ENCODE measurements at regions not wholly inside any gene's neighbourhood (a gene's known extent, or its start where the extent isn't known, plus 50 kb on each side); places are given as distances from the start of the nearest gene placed in this dataset.
"Not testable (repeated sequence)": the region's sequence is repeated elsewhere in the genome, so short reads cannot be mapped to it uniquely, and the experiment has no call there.

DNA sequence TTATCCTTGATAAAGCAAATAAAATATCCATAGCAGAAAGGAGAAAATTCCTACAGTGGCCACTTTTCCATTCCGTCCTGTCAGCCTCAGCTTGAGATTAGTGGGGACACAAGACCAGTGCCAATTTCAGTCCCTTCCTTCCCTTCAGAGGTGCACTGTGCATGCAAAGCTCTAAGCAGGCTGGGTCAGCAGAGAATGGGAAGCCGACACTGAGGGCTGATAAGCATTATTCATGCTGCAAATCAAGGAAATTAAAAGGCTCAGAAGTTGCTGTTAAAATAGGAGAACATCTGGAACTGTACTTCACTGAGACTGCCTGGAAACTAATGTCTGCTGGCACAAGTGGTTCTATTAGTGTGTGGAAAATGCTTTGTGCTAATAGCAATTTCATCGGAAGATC is 534.3 kb downstream of the ADCYAP1 start:
- TF ChIP-seq, protein P1, sequence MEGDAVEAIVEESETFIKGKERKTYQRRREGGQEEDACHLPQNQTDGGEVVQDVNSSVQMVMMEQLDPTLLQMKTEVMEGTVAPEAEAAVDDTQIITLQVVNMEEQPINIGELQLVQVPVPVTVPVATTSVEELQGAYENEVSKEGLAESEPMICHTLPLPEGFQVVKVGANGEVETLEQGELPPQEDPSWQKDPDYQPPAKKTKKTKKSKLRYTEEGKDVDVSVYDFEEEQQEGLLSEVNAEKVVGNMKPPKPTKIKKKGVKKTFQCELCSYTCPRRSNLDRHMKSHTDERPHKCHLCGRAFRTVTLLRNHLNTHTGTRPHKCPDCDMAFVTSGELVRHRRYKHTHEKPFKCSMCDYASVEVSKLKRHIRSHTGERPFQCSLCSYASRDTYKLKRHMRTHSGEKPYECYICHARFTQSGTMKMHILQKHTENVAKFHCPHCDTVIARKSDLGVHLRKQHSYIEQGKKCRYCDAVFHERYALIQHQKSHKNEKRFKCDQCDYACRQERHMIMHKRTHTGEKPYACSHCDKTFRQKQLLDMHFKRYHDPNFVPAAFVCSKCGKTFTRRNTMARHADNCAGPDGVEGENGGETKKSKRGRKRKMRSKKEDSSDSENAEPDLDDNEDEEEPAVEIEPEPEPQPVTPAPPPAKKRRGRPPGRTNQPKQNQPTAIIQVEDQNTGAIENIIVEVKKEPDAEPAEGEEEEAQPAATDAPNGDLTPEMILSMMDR (IDR thresholded peaks at IDR 0.05; ENCODE audit: insufficient read depth in 1 of 2, low read depth in 1 of 2, low read length in 1 of 2, severe bottlenecking in 1 of 2, unreplicated experiment in 1 of 2) = no peak
- Histone ChIP-seq H3K36me3 (ENCODE audit: control insufficient read depth, insufficient read depth, low read length) (no peaks in the 10 kb centered on the region), H3K4me1 (no peaks in the 10 kb centered on the region), H3K27me3 (replicated peaks; ENCODE audit: control insufficient read depth, insufficient read depth, low read length) (no peaks in the 10 kb centered on the region), H3K9me3 (no peaks in the 10 kb centered on the region), H3K4me3 (ENCODE audit: low read depth, low read length) (no peak overlapping the region)
- Mint-ChIP-seq H3K4me1 (ENCODE audit: low read depth, unreplicated experiment) (no peaks in the 10 kb centered on the region), H3K27ac (ENCODE audit: unreplicated experiment) (no peak overlapping the region), H3K9me3 (ENCODE audit: unreplicated experiment) (no peaks in the 10 kb centered on the region), H3K27me3 (ENCODE audit: insufficient read depth, unreplicated experiment) (peaks cover 2% of the 10 kb centered on the region), H3K36me3 (ENCODE audit: insufficient read depth, unreplicated experiment) (no peaks in the 10 kb centered on the region), H3K4me3 (ENCODE audit: unreplicated experiment) (no peak overlapping the region)
- intact Hi-C loops (cut with micrococcal nuclease; ENCODE audit: unreplicated experiment) = no loop called here
- no TSS peak for BruUV-seq (replicated peaks)
- no peak for DNase-seq
- ChIA-PET CTCF (no interaction called here), POLR2A (no interaction called here)

DNA sequence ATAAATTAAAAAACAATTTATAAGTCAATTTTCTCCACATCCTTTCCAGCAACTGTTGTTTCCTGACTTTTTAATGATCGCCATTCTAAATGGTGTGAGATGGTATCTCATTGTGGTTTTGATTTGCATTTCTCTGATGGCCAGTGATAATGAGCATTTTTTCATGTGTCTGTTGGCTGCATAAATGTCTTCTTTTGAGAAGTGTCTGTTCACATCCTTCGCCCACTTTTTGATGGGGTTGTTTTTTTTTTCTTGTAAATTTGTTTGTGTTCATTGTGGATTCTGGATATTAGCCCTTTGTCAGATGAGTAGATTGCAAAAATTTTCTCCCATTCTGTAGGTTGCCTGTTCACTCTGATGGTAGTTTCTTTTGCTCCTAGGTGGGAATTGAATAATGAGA is 539.4 kb downstream of the ADCYAP1 start:
- H3K27me3 ChIP-seq (replicated peaks; ENCODE audit: control insufficient read depth, insufficient read depth, low read length); H3K4me3 Mint-ChIP-seq (ENCODE audit: unreplicated experiment); H3K9me3 Mint-ChIP-seq (ENCODE audit: unreplicated experiment); H3K27ac Mint-ChIP-seq (ENCODE audit: unreplicated experiment); H3K4me3 ChIP-seq (ENCODE audit: low read depth, low read length); intact Hi-C loops (cut with micrococcal nuclease; ENCODE audit: unreplicated experiment); BruUV-seq (replicated peaks); DNase-seq; H3K36me3 Mint-ChIP-seq (ENCODE audit: insufficient read depth, unreplicated experiment); POLR2A ChIA-PET; H3K36me3 ChIP-seq (ENCODE audit: control insufficient read depth, insufficient read depth, low read length); H3K27me3 Mint-ChIP-seq (ENCODE audit: insufficient read depth, unreplicated experiment); CTCF ChIA-PET; H3K4me1 Mint-ChIP-seq (ENCODE audit: low read depth, unreplicated experiment); H3K4me1 ChIP-seq; H3K9me3 ChIP-seq: not testable (repeated sequence)

DNA sequence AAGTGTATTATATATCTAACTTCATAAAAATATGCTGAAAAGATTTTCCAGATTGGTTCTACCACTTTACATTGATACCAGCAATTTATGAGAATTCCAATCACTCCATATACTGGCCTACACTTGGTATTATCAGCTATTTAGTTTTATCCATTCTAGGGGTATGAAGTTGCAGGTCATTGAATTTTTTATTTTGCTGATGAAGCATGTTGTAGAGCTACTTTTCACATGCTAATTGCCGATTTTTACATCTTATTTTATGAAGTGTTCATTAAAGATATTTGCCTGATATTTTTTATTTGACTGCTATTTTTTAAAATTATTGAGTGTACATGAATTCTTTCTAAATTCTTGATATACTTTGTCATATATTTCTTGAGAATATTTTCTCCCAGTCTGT is 542.1 kb downstream of the ADCYAP1 start:
- Histone ChIP-seq H3K4me3 (ENCODE audit: low read depth, low read length) (no peak overlapping the region), H3K9me3 (no peaks in the 10 kb centered on the region; the same call in 1 of the 2 replicates), H3K4me1 (no peaks in the 10 kb centered on the region), H3K36me3 (ENCODE audit: control insufficient read depth, insufficient read depth, low read length) (no peaks in the 10 kb centered on the region), H3K27me3 (replicated peaks; ENCODE audit: control insufficient read depth, insufficient read depth, low read length) (no peaks in the 10 kb centered on the region)
- Mint-ChIP-seq H3K27me3 (ENCODE audit: insufficient read depth, unreplicated experiment) (no peaks in the 10 kb centered on the region), H3K36me3 (ENCODE audit: insufficient read depth, unreplicated experiment) (no peaks in the 10 kb centered on the region), H3K4me1 (ENCODE audit: low read depth, unreplicated experiment) (no peaks in the 10 kb centered on the region), H3K27ac (ENCODE audit: unreplicated experiment) (no peak overlapping the region), H3K4me3 (ENCODE audit: unreplicated experiment) (no peak overlapping the region), H3K9me3 (ENCODE audit: unreplicated experiment) (no peaks in the 10 kb centered on the region)
- DNase-seq = no peak
- BruUV-seq (replicated peaks) = no TSS peak
- TF ChIP-seq, protein P1 (IDR thresholded peaks at IDR 0.05; ENCODE audit: insufficient read depth in 1 of 2, low read depth in 1 of 2, low read length in 1 of 2, severe bottlenecking in 1 of 2, unreplicated experiment in 1 of 2) = no peak
- CTCF ChIA-PET = no interaction called here
- intact Hi-C loops (cut with micrococcal nuclease; ENCODE audit: unreplicated experiment) = no loop called here
- POLR2A ChIA-PET = no interaction called here

DNA sequence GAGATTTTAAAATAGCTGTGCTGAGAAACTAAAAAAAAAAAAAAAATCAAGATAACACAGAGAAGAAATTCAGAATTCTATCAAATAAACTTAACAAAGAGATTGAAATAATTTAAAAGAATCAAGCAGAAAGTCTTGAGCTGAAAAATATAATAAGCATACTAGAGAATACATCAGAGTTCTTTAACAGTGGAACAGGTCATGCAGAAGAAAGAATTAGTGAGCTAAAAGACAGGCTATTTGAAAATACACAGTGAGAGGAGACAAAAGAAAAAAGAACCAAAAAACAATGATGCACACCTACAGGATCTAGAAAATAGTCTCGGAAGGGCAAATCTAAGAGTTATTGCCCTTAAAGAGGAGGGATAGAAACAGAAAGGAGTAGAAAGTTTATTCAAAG is 548.1 kb downstream of the ADCYAP1 start:
- no peak overlapping the region for H3K27ac Mint-ChIP-seq (ENCODE audit: unreplicated experiment)
- BruUV-seq (replicated peaks) = no TSS peak
- H3K9me3 Mint-ChIP-seq (ENCODE audit: unreplicated experiment) = no peaks in the 10 kb centered on the region
- H3K4me3 Mint-ChIP-seq (ENCODE audit: unreplicated experiment) = no peak overlapping the region
- Histone ChIP-seq H3K4me1 (no peaks in the 10 kb centered on the region), H3K36me3 (ENCODE audit: control insufficient read depth, insufficient read depth, low read length) (no peaks in the 10 kb centered on the region), H3K9me3 (no peaks in the 10 kb centered on the region; the same call in 1 of the 2 replicates), H3K27me3 (replicated peaks; ENCODE audit: control insufficient read depth, insufficient read depth, low read length) (no peaks in the 10 kb centered on the region), H3K4me3 (ENCODE audit: low read depth, low read length) (no peak overlapping the region)
- ChIA-PET POLR2A (no interaction called here), CTCF (interaction anchor here (0.6 kb wide), 1 partner anchor 352 kb away, joined by 4 read pairs; no protein-coding TSS in a partner anchor)
- no peaks in the 10 kb centered on the region for H3K27me3 Mint-ChIP-seq (ENCODE audit: insufficient read depth, unreplicated experiment)
- H3K4me1 Mint-ChIP-seq (ENCODE audit: low read depth, unreplicated experiment) = no peaks in the 10 kb centered on the region
- TF ChIP-seq, protein P1 (IDR thresholded peaks at IDR 0.05; ENCODE audit: insufficient read depth in 1 of 2, low read depth in 1 of 2, low read length in 1 of 2, severe bottlenecking in 1 of 2, unreplicated experiment in 1 of 2) = no peak
- intact Hi-C loops (cut with micrococcal nuclease; ENCODE audit: unreplicated experiment) = no loop called here
- H3K36me3 Mint-ChIP-seq (ENCODE audit: insufficient read depth, unreplicated experiment) = no peaks in the 10 kb centered on the region
- no peak for DNase-seq

Measured in Caco-2 (cell line).